Uterus (tissue), 2 donors: ENCODE measurements at regions not wholly inside any gene's neighbourhood (a gene's known extent, or its start where the extent isn't known, plus 50 kb on each side); places are given as distances from the start of the nearest gene placed in this dataset.

ENCODE experiments used
- CTCF ChIP-seq, 4 experiments: fragments of 200-600 bp in 2 of 4; fragments of 450-650 bp in 2 of 4; sonication (generic) in 2 of 4; IDR thresholded peaks; one replicate each; pipeline ENCODE4 v1.5.1; 2016 to 2019; ENCODE audit warnings: antibody characterized with exemption in 4 of 4, mild to moderate bottlenecking in 2 of 4, moderate library complexity in 1 of 4
- POLR2A ChIP-seq, 2 donors: fragments of 450-650 bp; IDR thresholded peaks; one replicate each; pipeline ENCODE4 v1.6.1; 2016; ENCODE audit warnings: antibody characterized with exemption in 2 of 2, mild to moderate bottlenecking in 1 of 2, moderate library complexity in 1 of 2

GRCh38 chrX:25527156-25527555 lies 511.4 kb upstream of the ARX start:
- no peak for TF ChIP-seq CTCF (IDR thresholded peaks at IDR 0.05)
- no peak for TF ChIP-seq POLR2A (IDR thresholded peaks at IDR 0.05)
